GM21526 (cell line): ENCODE measurements at regions not wholly inside any gene's neighbourhood (a gene's known extent, or its start where the extent isn't known, plus 50 kb on each side); places are given as distances from the start of the nearest gene placed in this dataset.

Experiments used
- ATAC-seq: cut with Tn5 transposase; IDR thresholded peaks from one replicate; pipeline ENCODE4 v1.9.1; 2021; ENCODE audit warnings: moderate library complexity; ENCODE audit not compliant: unreplicated experiment, low FRiP score

DNA sequence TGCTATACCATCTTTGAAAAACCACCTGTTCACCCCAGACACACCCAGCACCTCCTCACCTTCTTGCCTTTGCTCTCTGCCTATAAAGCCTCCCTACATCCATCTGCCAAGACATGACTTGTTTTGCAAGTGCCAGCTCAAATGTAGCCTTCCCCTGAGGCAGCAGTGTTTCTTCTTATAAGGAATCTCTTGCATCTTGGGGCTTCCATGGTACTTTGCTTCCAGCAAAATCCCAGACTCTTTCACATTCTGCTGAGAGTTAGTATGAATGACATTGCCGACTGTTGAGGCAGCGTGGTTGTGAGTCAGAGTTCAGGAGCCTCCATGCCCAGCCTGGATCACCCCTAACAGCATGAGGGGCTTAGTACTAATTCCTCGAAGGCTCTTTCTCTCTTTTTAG is 217.4 kb upstream of the RUNX1 start:
- no peak for ATAC-seq

DNA sequence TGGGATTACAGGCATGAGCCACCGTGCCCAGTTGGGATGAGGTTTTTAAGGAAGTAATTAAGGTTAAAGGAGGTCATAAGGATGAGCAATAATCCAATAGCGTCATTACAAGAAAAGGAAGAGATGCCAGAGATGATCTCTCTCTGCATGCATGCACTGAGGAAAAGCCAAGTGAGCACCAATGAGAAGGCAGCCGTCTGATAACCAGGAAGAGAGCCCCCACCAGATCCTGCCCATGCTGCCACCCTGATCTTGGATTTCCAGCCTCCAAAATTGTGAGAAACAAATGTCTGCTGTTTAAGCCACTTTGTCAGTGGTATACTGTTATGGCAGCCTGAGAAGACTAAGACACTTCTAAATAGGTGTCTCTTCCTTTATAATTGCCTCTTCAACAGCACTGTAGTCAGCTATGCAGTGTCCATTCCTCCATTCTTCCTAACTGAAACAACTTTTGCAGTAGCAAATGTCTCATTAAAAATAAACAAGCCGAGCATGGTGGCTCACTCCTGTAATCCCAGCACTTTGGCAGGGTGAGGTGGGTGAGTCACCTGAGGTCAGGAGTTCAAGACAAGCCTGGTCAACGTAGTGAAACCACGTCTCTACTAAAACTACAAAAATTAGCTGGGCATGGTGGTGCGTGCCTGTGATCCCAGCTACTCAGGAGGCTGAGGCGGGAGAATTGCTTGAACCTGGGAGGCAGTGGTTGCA is 216.2 kb upstream of the RUNX1 start:
- no peak for ATAC-seq

DNA sequence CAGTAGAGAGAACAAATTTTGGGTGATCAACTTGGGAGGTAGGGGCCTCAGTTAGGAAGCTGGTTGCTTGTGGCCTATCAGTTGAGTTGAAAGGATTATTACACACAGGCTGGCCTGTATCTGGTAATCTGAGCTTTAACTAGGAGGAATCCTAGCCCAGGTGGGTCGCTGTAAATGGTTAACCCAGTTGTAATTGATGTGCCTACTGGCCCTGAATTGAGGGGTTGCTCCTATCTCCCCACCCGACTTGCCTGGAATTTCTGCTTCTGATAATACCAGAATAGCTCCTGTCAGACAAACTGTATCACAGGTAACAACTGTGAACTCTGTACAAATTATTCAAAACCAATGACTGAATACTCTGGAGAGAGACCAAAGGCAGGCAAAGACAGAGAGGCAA is 210.4 kb upstream of the RUNX1 start:
- ATAC-seq, result no peak

DNA sequence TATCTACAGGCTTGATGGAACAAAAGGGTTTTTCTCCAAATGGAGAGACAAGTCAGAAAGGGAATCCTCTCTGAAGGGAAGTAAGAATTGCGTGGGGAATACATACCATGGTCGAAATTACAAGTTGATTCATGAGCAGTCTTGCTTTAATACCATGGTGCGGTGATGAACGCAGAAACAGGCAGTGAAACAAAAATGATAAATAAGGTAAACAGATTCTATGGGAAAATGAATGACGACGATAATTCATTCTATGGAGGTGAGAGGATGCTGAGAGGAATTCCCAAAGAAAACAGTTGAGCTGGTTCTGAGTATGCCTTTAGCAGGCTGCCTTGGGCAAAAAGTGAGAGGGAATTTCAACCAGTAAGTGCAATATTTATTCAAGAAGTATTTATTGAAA is 209.4 kb upstream of the RUNX1 start:
- ATAC-seq, result no peak

DNA sequence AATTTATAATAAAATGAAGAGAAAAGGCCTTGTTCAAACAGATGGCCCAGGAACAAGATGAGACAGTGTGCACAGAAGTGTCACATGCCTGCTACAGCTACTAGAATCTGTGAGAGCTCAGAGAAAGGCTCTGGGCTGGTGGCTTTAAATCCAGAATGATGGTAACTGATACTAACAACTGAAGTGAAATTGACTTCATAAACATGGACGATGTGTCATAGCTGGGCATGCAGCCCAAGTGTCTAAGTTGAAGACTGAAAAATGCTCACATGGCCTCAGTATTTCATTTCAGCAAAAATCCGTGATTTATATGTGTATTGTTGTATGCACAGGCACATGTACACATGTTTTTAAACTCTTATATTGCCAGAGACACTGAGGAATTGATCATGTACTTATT is 208.3 kb upstream of the RUNX1 start:
- no peak for ATAC-seq

DNA sequence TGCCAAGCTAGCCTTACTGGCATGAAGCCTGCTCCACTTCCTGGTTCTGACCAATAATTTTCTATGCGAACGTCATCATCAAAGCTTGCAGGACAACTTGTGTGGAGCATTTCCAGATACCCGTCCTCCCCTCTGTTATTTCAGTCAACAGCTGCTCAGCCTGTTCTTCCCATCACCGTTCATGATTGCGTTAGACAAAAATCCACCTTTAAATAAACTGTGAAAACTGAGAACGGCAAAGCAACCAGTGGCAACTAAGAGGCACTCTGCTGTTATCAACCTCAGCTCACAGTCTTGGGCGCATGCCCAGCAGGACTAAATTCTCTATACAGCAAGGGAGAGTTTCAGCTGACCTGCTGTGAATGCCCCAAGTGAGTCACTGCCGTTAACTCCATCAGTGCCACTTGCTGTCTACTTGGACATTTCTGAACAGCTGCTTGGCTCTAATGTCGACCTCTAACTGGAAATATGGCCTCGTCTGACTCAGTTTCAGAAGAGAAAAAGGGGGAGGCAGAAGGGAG is 207.4 kb upstream of the RUNX1 start:
- ATAC-seq, result no peak

DNA sequence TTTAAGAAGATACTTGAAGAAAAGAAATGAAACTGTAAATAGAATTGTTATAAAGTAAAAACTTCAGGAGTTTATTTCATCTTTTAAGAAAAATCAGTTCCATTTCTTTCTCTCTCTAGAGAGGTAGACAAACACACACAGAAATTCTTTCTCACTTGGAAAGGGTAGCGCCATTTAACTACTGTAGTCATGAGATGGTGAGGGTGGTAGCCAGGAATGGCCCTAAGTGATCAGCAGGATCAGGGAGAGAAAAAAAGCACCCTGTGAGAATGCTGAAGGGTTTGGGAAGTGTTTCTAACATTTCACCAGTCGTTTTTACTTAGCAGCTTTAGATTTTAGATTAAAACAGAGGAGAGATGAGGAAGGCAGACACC is 205.7 kb upstream of the RUNX1 start:
- ATAC-seq, result no peak

DNA sequence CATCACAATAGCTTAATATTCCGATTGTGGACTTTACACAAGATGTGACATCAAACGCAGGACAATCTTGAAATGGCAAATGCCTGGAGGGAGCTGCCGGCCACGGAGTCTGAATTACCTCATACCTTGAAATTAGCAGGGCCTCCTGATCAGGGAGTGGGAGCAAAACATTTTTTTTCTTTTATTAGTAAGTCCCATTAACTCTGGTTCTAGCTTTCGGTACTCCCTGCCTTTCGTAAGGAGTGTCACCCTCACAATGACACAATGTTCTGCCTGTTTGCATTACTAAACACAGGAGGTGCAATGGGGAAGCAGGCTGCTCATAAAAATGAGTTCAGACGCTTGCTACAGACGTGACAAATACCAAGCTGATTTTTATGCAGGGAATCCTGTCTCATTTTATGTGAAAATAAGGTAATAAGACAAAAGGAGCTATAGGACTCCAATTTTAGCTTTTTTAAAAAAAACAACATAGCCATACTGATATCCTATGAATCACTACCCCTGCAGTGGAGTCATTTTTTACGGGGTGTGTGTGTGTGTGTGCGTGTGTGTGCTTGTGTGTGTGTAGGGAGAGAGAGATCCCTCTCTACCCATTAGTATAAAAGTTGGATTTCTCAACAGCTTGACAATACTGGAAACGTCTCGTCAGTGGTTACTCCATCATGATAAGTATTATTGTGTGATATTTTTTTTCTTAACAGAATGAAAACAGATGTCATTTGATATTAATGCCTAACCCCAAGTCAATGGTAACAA is 205.1 kb upstream of the RUNX1 start:
- no peak for ATAC-seq

DNA sequence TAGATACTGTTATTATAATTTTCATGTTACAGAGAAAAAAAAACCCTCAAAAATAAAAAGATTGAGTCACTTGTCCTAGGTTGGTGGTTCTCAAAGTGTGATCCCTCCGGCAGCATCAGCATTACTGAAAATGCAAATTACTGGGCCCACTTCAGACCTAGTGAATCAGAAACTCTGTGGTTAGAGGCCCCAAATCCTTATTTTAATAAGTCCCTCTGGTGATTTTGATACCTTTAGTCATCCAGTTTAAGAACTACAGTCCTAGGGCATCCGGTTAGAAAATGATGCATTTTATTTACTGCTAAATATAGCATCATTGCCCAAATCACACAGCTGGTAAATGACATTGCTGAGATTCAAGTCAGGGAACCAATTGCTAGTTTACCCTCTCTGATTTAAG is 203.7 kb upstream of the RUNX1 start:
- no peak for ATAC-seq

DNA sequence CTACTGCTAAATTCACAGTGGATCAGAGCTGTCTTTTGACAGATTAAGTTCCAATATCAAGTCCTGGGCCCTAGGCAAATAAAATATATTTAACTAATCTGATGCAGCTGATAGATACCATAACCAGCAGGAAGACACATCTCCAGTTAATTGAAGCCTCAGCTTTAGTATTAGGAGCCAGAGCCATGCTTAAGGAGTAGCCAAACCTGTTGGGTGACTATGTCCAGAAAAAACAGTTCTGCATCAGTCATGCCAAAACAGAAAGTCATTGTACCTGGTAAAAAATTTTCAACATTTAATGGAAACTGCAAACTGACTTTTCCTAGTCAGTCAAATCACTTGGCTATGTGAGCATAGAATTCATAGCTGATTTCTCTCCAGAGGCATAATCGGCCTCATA is 200.5 kb upstream of the RUNX1 start:
- ATAC-seq, result no peak

DNA sequence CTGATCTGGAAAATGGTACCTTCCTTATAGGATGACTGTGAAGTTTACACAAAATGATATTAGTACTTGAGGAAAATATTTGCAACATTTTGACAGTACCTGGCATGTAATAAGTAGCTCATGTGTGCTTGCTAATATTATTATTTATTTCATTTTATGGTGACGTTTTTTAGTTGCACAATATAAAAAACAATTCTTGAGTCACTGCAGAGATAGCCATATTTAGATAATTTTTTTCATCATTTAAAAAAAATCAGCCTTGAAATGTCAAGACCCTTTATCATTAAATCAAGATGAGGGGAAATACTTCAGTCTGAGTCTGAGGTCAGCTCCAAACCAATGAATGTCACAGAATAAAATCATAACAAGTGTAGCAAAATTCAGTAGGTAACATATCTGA is 196.8 kb upstream of the RUNX1 start:
- no peak for ATAC-seq

DNA sequence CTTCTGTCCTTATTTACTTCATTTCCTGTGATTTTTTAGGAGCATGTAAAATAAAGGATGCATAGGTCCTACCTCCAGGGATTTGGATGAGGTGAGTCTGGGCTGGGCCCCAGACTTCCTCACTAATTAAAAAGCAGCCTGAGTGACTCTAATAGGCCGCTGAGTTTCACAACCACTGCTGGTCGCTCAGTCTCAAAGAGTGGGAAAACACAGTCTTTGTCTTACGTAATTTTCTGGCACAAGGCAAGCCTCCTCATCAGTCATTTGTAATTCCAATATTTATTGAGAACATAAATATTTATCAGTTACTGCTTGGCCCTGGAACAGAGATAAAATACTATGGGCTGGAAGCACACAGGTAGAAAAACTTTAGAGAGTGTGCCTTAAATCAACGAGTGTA is 195.4 kb upstream of the RUNX1 start:
- no peak for ATAC-seq

DNA sequence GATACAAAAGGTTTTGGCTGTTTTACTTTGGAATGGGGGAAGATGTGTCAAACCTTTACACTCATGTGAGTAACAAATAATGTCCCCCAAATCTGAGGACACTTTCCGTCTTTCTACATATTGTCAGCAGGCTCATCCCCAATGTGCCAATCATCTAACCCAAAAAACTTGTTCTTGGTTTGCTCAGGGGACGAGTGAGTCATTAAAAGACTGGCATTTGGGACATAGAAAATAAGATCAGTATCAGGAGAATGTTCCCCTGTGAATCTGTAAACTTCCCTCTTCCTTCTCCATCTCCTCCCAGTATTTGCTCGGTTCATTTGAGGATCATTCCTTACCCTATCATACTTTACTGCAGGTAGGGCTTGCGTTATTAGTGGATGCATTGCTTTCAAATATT is 194.1 kb upstream of the RUNX1 start:
- no peak for ATAC-seq

DNA sequence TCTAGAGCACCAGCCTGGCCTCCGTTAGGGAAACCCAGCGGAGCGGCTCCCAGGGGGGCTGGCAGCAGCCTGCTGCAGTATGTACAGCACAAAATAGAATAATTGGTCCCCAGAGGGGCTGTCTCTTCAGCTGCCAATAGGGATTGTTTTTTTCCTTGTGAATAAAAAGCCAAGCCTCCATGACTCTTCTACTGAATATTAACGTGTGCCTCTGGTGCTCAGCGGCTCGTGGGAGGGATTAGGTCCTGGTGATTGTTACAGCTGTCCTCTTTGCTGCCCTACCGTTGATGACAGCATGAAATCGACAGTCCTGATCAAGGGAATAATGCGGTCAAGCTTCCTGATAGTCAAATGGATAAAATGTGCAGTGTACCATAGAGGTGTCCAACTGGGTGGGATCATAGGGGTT is 190.7 kb upstream of the RUNX1 start:
- ATAC-seq, result no peak

DNA sequence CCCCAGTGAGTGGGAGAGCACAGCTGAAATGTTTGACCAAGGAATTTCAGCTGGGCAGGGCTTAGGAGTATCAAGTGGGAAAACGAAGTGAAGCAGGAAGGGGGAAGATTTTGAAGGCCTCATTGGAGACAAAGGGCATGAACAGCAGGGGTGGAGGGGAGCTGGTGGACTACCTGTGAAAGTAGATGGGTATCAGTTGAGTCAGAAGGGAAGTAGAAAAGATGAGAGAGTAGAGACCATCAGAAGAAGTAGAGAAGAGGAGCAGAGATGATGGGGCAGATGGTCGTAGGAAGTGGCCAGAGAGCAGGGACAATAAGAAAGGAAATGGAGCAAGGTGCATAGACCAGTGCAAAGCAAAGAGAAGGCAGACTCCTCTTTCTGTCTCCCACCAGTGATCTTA is 189.0 kb upstream of the RUNX1 start:
- ATAC-seq, result no peak

DNA sequence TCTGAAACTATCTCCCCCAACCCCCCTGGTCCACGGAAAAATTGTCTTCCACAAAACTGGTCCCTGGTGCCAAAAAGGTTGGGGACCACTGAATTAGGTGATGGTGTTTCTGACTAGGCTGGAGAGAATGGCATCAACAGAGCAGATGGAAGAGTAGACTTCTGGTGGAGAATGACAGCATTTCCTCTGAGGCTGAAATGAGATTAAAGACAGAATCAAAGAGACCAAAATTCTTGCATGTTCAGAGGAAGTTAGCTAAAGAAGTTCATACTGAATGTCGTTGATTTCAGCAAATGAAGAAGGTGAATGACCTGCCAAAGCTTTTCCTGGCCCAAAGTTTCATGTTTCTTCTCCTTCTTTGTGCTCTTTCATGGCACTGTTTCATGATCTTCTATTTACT is 188.2 kb upstream of the RUNX1 start:
- ATAC-seq, result no peak

DNA sequence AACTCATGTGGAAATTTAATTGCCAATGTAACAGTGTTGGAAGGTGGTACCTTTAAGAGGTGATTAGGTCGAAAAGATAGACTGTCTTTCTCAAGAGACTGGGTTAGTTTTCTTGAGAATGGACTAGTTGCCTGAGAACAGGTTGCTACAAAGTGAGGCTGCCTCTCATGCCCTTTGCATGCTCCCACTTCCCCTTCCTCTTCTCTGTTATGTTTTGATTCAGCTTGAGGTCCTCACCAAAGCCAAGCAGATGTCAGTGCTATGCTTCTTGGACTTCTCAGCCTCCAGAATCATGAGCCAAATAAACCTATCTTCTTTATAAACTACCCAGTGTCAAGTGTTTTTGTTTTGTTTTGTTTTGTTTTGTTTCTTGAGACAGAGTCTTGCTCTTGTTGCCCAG is 187.0 kb upstream of the RUNX1 start:
- ATAC-seq, result no peak

DNA sequence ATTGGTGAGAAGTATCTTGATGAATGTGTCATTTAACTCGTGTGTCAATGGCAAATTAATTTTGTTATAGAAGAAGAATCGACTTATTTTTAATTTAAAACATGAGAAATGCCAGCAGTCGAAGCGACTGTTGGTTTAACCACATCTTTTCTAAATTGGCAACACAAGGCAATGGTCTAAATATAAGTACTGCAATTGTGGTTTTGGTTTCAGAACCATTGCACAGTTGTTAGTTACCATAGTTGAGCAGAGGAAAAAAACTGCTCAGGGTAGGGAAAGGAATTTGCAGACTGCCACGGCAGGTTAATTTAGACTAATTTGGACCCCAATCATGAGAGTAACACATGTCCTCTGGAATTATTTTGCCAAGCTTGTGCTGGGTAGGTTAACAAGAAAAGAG is 185.6 kb upstream of the RUNX1 start:
- peak; percentile 69 for ATAC-seq

DNA sequence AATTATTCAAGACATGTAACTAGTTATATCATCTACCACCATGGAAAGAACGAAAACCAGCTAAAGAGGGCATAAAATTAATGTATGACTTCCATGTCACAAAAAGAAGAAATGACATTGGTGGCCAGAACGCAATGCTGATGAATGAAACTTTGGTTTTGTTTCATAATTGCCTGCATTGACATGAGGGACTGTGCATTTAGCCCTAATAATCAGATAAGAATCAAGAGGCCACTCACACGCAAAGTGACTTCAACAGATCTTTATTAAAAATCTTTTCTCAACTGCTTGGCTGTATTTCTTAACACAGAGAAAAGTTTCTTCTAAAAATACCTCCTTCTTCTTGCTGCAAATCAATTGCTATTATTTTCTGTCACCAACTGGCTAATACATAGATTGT is 184.7 kb upstream of the RUNX1 start:
- ATAC-seq, result no peak

DNA sequence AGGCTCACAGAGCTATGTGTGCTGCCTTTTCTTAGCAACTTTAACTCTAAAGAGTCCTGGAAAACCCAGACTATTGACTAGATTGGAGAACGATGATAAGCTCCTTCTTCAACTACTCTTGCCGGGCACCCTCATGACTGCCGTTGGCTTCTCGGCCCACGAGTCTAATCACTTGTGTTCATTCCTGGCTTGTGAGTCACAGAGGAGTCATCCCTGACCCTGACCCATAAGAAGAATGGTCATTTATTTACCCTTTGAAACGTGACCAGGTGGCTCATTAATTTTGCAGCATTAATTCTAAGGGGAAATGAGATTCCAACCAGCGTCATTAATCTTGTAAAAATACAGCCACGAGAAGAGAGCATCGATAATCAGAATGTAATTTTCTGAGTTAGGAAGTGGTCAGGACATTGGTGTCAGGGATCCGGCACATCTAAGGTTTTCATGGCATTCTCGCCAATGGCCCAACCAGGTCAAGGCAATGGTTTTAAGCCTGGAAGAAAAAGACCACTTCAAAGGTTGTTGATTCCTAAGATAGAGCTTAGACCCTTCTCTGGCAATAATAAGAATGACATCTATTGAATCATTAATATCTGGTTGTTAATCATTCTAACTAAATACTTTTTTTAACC is 183.6 kb upstream of the RUNX1 start:
- ATAC-seq, result no peak

DNA sequence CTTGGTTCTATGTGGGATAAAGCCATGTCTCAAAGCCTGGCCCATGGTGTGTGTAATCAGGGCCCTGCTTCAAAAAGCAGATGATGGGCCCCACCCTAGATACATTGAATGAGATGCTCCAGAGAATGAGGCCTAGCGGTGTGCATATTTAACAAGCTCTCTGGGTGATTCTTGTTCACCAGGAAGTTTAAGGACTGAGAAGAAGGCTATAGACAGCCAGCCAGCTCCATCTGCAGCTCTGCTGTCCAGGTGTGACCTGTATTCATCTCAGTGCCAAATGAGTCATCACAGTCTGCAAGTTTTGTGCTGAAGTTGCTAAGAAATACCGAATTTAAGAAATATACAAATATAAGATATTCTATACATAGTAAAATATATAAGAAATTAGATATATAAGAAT is 182.0 kb upstream of the RUNX1 start:
- no peak for ATAC-seq

DNA sequence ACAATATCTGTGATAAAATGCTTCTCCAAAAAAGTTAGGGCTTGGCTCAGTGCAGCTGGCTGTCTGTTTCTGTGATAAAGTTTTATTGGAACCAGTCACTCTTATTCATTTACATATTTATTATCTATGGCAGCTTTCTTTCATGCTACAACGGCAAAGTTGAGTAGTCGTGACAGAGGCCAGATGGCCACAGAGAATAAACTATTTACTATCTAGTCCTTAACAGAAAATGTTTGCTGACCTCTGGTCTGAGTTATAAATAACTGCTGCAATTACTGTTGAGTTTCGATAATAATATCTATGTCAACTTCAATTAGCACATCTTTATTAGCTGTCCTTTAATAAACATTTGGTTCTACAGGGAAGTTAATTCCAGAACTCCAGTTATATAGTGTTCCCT is 180.2 kb upstream of the RUNX1 start:
- no peak for ATAC-seq
